Aorta (tissue), 5 donors: ENCODE measurements at regions not wholly inside any gene's neighbourhood (a gene's known extent, or its start where the extent isn't known, plus 50 kb on each side); places are given as distances from the start of the nearest gene placed in this dataset.
A peak's percentile ranks its signal among the peaks of the same experiment; 100 is the strongest.

ENCODE experiments used
- ATAC-seq: fragments of 200-7000 bp; cut with Tn5 transposase; one replicate; pipeline ENCODE4 v1.9.1; 2022; ENCODE audit warnings: moderate library complexity; ENCODE audit not compliant: low FRiP score
- DNase-seq, 2 donors: peaks; one replicate each; pipeline ENCODE4 v3.0.0-alpha.2; 2020
- H3K27ac ChIP-seq, 2 donors: one replicate each; pipeline ENCODE4 v1.5.1; 2013; ENCODE audit warnings: low read length in 2 of 2, mild to moderate bottlenecking in 2 of 2, moderate library complexity in 2 of 2, control low read depth in 1 of 2, inconsistent platforms in 1 of 2, low read depth in 1 of 2
- H3K27me3 ChIP-seq, 2 donors: one replicate each; pipeline ENCODE4 v1.6.1; 2013; ENCODE audit warnings: control low read depth in 1 of 2, low read length in 1 of 2, mild to moderate bottlenecking in 1 of 2, moderate library complexity in 1 of 2; ENCODE audit not compliant: insufficient read depth in 2 of 2, control insufficient read depth in 1 of 2
- H3K36me3 ChIP-seq, 2 donors: one replicate each; pipeline ENCODE4 v1.6.1; 2013; ENCODE audit warnings: control low read depth in 1 of 2, low read length in 1 of 2, mild to moderate bottlenecking in 1 of 2; ENCODE audit not compliant: insufficient read depth in 2 of 2, control insufficient read depth in 1 of 2
- H3K4me1 ChIP-seq, 2 donors: one replicate each; pipeline ENCODE4 v1.6.1; 2013; ENCODE audit warnings: low read length in 2 of 2, control low read depth in 1 of 2, mild to moderate bottlenecking in 1 of 2, moderate library complexity in 1 of 2; ENCODE audit not compliant: insufficient read depth in 2 of 2, control insufficient read depth in 1 of 2
- H3K4me3 ChIP-seq, 2 donors: one replicate each; pipeline ENCODE4 v1.5.1; 2013; ENCODE audit warnings: low read length in 2 of 2, control low read depth in 1 of 2, mild to moderate bottlenecking in 1 of 2
- H3K9me3 ChIP-seq: one replicate; pipeline ENCODE4 v1.6.1; 2013; ENCODE audit warnings: mild to moderate bottlenecking, low read length; ENCODE audit not compliant: control insufficient read depth
- WGBS, 2 donors: extraction: QIAGEN DNeasy Blood & Tissue Kit; methylation state at CpG; one replicate each; pipeline ENCODE4 v1.1.7; 2013; 5-methylcytosine and 5-hydroxymethylcytosine counted together
- intact Hi-C, 2 donors: fragments of 100-400 bp; cut with DNase I; formaldehyde crosslinking; loops; one replicate each; pipeline versions ENCODE4 v1.14.2 to v1.15.0; 2022
- donor health status: healthy with polysubstance abuse.
- donor health status: Bipolar disorder and iron deficiency.
- donor health status: DM: no; HTN: no; CAD: no.
- donor health status: DM: no; HTN: no; CAD: no.
- donor health status: DM: yes; HTN: yes; CAD: no.

DNA sequence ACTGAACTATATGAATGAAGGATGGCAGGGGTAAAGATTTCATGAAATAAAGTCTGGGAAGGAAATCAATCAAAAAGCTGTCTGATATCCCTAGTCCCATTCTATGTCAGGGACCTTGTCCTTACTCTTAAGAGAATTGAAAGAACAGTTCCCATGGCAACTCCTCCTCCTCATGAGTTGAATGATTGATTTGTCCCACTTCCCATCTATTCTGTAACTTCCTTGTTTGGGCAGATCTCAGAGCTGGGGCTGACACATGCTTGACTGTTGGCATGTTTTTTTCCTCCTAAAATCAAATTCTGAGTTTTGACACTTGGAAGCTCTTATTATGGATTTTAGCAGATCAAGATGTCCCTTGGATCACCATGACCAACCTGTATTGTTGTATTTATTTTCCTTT, 1138.6 kb upstream of the CDH8 start:
- Histone ChIP-seq H3K9me3 (no peaks in the 10 kb centered on the region), H3K4me1 (no peaks in the 10 kb centered on the region), H3K27me3 (no peaks in the 10 kb centered on the region), H3K4me3 (no peak overlapping the region), H3K36me3 (no peaks in the 10 kb centered on the region), H3K27ac (no peak overlapping the region)
- DNase-seq = no peak
- ATAC-seq = no peak
- intact Hi-C loops = no loop called here

DNA sequence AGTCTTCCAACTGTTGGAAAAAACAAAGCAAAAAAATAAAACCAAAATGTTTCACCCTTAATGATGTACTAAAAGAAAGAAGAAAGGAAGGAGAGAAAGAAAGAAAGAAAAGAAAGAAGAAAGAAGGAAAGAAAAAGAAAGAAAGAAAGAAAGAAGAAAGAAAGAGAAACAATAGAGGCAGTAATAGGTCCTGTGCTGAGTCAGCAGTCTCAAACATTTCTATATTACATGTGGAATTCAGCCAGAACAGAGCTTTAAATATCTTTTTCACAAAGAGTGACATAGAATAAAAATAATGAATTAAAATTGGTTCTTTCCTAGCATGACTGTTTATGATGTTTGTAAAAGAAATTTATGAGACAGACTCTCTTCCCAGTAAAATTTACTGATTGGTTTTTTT, 1135.3 kb upstream of the CDH8 start:
- Histone ChIP-seq H3K9me3 (peaks cover 4% of the 10 kb centered on the region), H3K36me3 (no peaks in the 10 kb centered on the region), H3K4me3 (no peak overlapping the region), H3K27ac (no peak overlapping the region), H3K4me1 (no peaks in the 10 kb centered on the region), H3K27me3 (no peaks in the 10 kb centered on the region)
- intact Hi-C loops = no loop called here
- no peak for ATAC-seq
- DNase-seq = no peak

DNA sequence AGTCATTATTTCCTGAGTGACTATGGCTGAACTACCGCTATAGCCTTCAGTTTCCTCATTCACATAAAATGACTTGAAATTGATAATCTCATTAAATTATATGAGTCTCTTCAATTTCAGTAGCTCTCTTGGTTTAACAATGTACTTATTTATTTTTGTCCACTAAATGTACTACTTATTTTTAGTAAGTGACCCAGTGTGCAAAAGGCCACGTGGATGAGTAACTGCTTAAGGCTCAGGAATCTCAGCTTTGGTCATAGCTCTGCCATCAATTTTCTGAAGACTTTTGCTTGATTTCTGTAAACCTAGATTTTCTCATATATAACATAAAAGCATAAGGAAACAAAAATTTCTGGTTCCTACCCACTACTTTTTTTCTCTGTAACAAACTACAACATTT, 1132.9 kb upstream of the CDH8 start:
- Histone ChIP-seq H3K27ac (no peak overlapping the region), H3K9me3 (peaks cover 4% of the 10 kb centered on the region), H3K27me3 (no peaks in the 10 kb centered on the region), H3K4me3 (no peak overlapping the region), H3K36me3 (no peaks in the 10 kb centered on the region), H3K4me1 (no peaks in the 10 kb centered on the region)
- 51 to 56% methylated on average over 2 of the region's 2 CpGs for WGBS, 2 donors
- DNase-seq = no peak
- ATAC-seq = no peak
- intact Hi-C loops = no loop called here

DNA sequence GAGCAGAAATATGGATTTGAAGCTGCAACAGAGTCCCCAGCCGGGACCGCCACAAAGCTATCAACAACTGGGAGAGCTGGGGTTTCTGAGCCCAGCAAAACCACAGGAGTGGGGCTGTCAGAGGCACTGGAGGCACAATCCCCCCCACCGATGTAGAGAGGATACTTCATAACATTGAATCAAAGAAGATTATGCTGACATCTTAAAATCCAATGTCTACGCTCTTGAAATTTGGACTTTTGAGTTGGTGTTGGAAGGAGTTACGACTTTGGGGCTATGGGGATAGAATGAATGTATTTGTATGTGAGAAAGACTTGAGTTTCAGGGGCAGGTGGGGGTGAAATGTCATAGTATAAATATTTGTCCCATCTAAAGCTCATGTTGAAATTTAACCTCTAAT, 1121.6 kb upstream of the CDH8 start:
- 90 to 92% methylated on average over 5 of the region's 5 CpGs for WGBS, 2 donors
- Histone ChIP-seq H3K27me3 (no peaks in the 10 kb centered on the region), H3K36me3 (no peaks in the 10 kb centered on the region), H3K4me3 (no peak overlapping the region), H3K9me3 (no peaks in the 10 kb centered on the region), H3K27ac (no peak overlapping the region), H3K4me1 (no peaks in the 10 kb centered on the region)
- ATAC-seq (no peak), DNase-seq (peak in 1 of 2 donors; percentile 26)
- intact Hi-C loops = no loop called here

GRCh38 chr16:63146251-63146650, 1110.0 kb upstream of the CDH8 start:
- 64 to 70% methylated on average over 1 of the region's 1 CpG for WGBS, 2 donors
- Histone ChIP-seq H3K4me3 (no peak overlapping the region), H3K27me3 (no peaks in the 10 kb centered on the region), H3K4me1 (no peaks in the 10 kb centered on the region), H3K36me3 (no peaks in the 10 kb centered on the region), H3K9me3 (no peaks in the 10 kb centered on the region), H3K27ac (no peak overlapping the region)
- ATAC-seq (no peak), DNase-seq (no peak)
- intact Hi-C loops = no loop called here

DNA sequence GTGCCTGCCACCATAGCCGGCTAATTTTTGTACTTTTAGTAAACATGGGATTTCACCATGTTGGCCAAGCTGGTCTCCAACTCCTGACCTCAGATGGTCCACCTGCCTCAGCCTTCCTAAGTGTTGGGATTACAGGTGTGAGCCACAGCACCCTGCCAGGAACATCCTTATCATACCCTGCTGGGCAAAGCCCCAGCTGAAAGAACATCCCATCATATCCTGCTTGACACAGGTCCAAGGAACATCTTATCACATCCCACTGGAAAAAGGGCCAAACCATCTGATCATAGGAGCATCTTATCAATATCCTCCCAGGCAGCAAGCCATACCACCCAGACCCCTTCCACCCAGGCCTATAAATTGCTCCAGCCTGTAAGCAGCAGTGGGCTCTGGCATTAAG, 1109.2 kb upstream of the CDH8 start:
- no peaks in the 10 kb centered on the region for H3K9me3 ChIP-seq
- H3K27ac ChIP-seq = no peak overlapping the region
- no peak overlapping the region for H3K4me3 ChIP-seq
- DNase-seq = no peak
- ATAC-seq = no peak
- no peaks in the 10 kb centered on the region for H3K27me3 ChIP-seq
- no peaks in the 10 kb centered on the region for H3K36me3 ChIP-seq
- whole genome bisulfite sequencing, 2 donors = 86 to 87% methylated on average over 1 of the region's 1 CpG
- no peaks in the 10 kb centered on the region for H3K4me1 ChIP-seq
- intact Hi-C loops = no loop called here

GRCh38 chr16:63135069-63135468, 1098.8 kb upstream of the CDH8 start:
- Histone ChIP-seq H3K4me1 (no peaks in the 10 kb centered on the region), H3K36me3 (no peaks in the 10 kb centered on the region), H3K4me3 (no peak overlapping the region), H3K27me3 (no peaks in the 10 kb centered on the region), H3K9me3 (no peaks in the 10 kb centered on the region), H3K27ac (no peak overlapping the region)
- intact Hi-C loops = no loop called here
- WGBS, 2 donors = 44 to 55% methylated on average over 2 of the region's 2 CpGs
- ATAC-seq (no peak), DNase-seq (no peak)

DNA sequence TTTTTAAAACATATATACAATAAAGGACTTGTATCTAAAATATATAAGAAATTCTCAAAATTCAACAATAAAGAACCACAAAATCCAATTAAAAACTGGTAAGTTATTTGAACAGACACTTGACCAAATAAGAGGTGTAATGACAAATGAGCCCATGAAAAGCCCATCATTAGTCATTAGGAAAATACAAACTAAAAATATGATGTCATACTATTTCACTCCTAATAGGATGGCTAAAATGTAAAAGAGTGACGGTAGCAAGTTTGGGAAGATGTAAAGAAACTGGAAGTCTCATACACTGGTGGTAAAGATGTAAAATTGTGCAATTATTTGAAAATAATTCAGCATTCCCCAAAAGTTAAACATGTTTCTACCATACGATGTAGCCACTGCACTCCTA, 1095.3 kb upstream of the CDH8 start:
- Histone ChIP-seq H3K4me3 (no peak overlapping the region), H3K27me3 (no peaks in the 10 kb centered on the region), H3K36me3 (no peaks in the 10 kb centered on the region), H3K9me3 (no peaks in the 10 kb centered on the region), H3K4me1 (no peaks in the 10 kb centered on the region), H3K27ac (no peak overlapping the region)
- WGBS, 2 donors = 70 to 71% methylated on average over 2 of the region's 2 CpGs
- ATAC-seq = no peak
- no peak for DNase-seq
- intact Hi-C loops = no loop called here

GRCh38 chr16:63130942-63131341, 1094.7 kb upstream of the CDH8 start:
- Histone ChIP-seq H3K36me3 (no peaks in the 10 kb centered on the region), H3K27me3 (no peaks in the 10 kb centered on the region), H3K4me1 (no peaks in the 10 kb centered on the region), H3K4me3 (no peak overlapping the region), H3K27ac (no peak overlapping the region), H3K9me3 (no peaks in the 10 kb centered on the region)
- intact Hi-C loops = no loop called here
- WGBS, 2 donors = 86 to 87% methylated on average over 4 of the region's 4 CpGs
- DNase-seq (no peak), ATAC-seq (no peak)
